Activated naive CD4-positive, alpha-beta T cell treated with anti-CD3 and anti-CD28 coated beads, Interleukin-2, amount 50 U/mL, for 72 hours (primary cell): ENCODE measurements at regions not wholly inside any gene's neighbourhood (a gene's known extent, or its start where the extent isn't known, plus 50 kb on each side); places are given as distances from the start of the nearest gene placed in this dataset.
"Not testable (repeated sequence)": the region's sequence is repeated elsewhere in the genome, so short reads cannot be mapped to it uniquely, and the experiment has no call there.

Experiments used
- ATAC-seq, 2 donors: fragments of 150-1000 bp; cut with Tn5 transposase; 2 replicates each; pipeline ENCODE4 v1.10.0; 2021; ENCODE audit warnings: mild to moderate bottlenecking in 2 of 2, moderate library complexity in 2 of 2
- DNase-seq, 2 donors: peaks; one replicate each; pipeline ENCODE4 v3.0.0; 2021 to 2022; ENCODE audit warnings: low spot score in 2 of 2
- H3K27ac Mint-ChIP-seq, 2 donors: one replicate each; pipeline ENCODE4 v1.8.0; 2022; ENCODE audit warnings: mild to moderate bottlenecking in 2 of 2, mixed read lengths in 2 of 2
- H3K36me3 Mint-ChIP-seq, 2 donors: one replicate each; pipeline ENCODE4 v1.8.0; 2022; ENCODE audit warnings: mixed read lengths in 2 of 2
- H3K9me3 Mint-ChIP-seq, 2 donors: one replicate each; pipeline ENCODE4 v1.8.0; 2022; ENCODE audit warnings: mixed read lengths in 2 of 2

DNA sequence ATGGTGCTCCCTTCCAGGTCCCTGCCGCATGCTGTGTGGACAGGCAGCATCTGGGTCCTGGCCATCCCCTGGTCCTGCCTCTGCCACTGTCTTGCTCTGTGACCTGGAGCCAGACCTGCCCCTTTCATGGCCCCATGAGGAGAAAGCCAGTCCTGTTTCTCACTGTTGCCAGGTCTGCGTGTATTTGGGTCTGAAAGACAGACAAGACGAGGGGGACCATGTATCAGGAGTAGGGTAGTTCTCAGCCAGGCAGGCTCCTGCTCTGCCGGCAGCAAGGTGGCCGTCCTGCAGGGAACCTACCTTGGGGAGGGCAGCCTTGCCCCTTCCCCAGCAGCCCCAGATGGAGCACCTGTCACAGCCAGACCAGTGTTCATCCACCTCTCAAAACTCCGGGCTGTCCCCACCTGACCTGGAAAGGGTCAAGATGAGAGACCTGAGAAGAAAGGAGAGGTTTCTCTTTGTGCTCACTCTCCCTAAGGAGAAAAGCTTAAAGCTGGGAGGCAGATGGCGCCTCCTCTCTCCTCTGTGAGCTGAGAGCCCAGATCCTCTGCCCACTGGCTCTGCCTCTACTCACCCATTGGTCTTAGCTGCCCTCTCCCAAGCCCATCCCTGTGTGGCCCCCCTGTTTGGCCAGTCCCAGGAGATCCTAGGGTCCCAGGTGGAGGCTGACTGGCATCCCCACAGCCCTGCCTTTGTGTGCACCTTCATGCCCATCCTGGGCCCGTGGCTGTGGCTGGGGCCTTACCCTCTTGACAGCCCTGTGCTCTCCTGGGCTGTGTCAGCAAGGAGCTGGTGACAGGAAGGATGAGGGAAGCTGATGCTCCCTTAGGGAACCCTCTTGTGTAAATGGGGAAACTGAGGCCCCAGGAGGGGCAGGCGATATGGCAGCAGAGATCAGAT lies 116.1 kb upstream of the PCBD1 start:
- Mint-ChIP-seq H3K9me3 (peaks cover 4 to 7% of the 10 kb centered on the region in 2 donors), H3K36me3 (no peaks in the 10 kb centered on the region), H3K27ac (no peak overlapping the region)
- DNase-seq (no peak), ATAC-seq (no peak)

DNA sequence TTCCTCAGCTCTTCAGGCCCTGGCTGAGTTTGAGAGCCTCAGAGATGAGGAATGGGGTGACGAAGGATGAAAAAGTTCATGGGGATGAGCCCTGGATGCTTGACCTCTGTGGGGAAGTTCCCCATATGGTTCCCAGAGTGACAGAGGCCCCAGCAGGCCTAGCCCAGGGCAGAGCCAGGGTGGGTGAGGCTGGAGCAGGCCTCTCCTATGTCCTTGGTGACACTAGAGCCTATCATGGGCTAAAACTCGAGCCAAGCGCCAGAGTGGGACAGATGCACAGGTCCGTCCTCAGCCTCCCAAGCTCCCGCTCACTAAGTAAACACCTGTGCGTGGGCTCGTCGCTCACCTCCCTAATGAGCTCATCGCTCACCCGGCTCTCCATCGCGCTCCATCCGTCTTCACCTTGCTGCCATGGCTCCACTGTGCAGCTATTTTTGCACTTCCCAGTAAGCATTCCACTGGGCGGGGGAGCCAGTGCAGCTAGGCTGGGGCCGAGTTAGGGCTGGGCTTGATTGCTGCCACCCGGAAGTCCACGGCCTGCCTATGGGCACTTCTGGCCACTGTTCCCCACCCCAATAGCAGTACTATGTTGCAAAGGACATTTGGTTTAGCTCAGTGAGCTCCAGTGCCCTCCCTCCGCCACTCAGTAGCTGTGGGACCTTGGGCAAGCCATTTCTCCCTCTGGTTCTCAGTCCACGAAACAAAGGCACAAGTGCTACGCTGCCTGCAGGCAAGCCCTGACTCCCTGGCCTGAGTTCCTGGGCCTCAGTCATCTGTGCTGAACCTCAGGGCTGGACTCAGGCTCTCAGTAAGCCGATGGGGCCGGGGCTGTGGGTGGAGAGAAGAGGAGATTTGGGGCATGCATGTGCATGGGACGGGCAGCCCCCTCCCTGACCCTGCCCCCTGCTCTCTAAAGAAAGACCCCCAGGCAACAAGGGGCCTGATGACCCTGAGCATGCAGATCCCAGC lies 117.3 kb upstream of the PCBD1 start:
- Mint-ChIP-seq H3K27ac (no peak overlapping the region), H3K9me3 (peaks cover 0 to under 1% of the 10 kb centered on the region in 2 donors), H3K36me3 (no peaks in the 10 kb centered on the region)
- DNase-seq, result no peak
- ATAC-seq, result no peak

DNA sequence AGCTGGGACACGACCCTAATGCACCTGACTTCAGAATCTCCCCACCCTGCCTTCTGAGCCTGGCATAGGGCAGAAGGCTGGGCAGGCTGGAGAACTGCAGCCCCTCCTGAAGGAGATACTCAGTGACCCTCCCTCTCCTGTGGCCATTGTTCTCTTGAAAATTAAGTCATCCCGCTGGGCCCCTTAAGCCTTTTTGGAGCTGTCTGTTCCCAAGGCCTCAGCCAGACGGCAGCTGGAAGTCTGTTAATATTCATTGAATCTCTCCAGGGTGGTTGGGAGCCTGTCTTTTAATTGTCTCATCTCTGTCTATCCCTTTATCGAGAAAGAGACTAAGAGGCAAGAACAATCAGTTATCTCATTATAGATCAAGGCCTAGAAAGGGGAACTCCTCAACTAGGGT lies 118.1 kb upstream of the PCBD1 start:
- DNase-seq, result no peak
- ATAC-seq, result no peak

DNA sequence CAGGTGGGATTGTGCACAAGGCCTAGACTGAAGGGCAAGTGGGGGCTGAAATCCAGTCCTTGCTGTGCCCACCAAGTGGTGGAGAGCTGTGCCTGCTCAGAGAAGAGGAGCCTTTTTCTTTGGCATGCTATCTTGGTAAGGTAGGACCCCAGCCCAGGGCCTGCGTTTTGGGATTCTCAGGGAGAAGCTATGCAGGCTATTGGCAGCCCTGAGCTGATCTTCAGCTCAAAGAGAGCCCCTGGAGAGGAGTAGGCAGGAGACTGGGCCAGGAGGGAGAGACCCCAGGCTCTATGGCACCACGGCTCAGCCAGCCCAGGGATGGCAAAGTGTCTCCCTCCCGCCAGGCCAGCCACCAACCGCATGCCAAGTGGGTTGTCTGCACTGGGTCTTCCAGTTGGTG lies 119.2 kb upstream of the PCBD1 start:
- ATAC-seq, result no peak
- no peaks in the 10 kb centered on the region for H3K9me3 Mint-ChIP-seq

More for the DNA sequence above, 118.1 kb upstream of the PCBD1 start:
- Mint-ChIP-seq H3K36me3 (no peaks in the 10 kb centered on the region), H3K27ac (no peak overlapping the region), H3K9me3 (no peaks in the 10 kb centered on the region)

DNA sequence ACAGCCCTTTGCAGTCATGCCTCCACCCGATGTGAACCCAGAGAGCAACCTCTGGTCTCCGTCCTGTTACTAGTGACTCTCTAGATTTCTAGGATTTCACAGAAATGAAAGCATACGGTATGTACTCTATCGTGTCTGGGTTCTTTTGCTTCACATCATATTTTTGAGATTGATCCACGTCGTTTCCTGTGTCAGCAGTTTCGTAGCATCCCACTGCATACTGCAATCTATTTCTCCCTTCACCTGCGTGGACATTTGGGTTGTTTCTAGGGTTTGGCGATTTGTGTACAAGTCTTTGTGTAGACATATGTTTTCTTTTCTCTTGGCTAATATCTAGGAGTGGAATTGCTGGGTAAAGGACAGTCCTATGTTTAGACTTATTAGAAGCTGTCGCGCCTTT lies 119.8 kb upstream of the PCBD1 start:
- no peak overlapping the region for H3K27ac Mint-ChIP-seq
- no peaks in the 10 kb centered on the region for H3K9me3 Mint-ChIP-seq

More for the DNA sequence above, 119.2 kb upstream of the PCBD1 start:
- no peak for DNase-seq
- Mint-ChIP-seq H3K36me3 (no peaks in the 10 kb centered on the region), H3K27ac (no peak overlapping the region)

DNA sequence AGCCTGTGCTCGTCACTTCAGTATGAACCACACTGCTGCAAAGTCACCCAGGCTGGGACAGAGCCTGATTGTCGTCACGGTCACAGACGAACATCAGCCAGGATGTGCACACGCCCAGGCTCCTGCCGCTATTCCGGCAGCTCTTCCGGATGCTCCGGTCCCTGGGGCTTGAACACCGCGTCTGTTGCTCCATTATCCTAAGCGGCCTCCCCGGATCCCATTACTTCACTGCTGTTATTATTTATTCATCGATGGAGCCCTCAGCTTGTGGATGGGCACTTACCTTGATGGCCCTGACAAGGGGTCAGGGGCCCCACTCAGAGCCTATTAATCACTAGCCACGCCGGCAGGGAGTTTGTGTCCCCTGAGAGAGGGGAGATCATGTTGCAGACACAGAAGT lies 120.8 kb upstream of the PCBD1 start:
- no peaks in the 10 kb centered on the region for H3K36me3 Mint-ChIP-seq
- ATAC-seq (no peak), DNase-seq (no peak)
- no peaks in the 10 kb centered on the region for H3K9me3 Mint-ChIP-seq
- no peak overlapping the region for H3K27ac Mint-ChIP-seq

More for the DNA sequence above, 119.8 kb upstream of the PCBD1 start:
- DNase-seq (no peak), ATAC-seq (no peak)
- no peaks in the 10 kb centered on the region for H3K36me3 Mint-ChIP-seq

DNA sequence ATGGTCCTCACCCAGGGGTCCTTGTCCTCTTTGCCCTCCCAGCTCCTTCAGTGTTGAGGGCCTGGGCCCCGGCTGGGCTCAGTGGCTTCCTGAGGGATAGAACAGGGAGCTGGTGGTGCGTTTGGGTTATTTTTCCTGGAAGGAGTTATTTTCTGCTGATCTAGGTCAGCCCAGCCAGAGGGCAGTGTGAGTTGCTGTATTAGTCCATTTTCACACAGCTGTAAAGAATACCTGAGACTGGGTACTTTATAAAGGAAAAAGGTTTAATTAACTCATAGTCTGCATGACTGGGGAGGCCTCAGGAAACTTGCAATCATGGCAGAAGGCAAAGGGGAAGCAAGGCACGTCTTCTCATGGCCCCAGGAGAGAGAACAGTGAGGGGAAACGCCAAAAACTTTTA lies 122.4 kb upstream of the PCBD1 start:
- Mint-ChIP-seq H3K36me3 (no peaks in the 10 kb centered on the region), H3K27ac (no peak overlapping the region), H3K9me3 (no peaks in the 10 kb centered on the region)
- no peak for ATAC-seq
- DNase-seq, result peak in 1 of 2 donors; percentile 7

DNA sequence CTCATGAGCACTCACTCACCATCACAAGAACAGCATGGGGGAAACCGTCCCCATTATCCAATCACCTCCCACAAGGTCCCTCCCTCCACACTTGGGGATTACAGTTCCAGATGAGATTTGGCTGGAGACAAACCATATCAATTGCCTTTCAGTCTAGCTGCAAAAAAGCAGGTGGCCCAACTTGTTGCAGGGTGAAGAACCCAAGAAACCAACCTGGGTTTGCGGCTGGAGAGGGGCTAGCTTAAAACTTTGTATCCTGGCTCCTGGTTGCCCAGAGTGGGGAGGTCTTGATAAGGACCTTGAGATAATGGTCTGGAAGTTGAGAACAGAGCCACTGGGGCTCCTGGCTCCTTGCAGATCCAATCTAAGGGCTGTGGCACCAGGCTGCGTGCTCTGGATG lies 122.8 kb upstream of the PCBD1 start:
- Mint-ChIP-seq H3K27ac (no peak overlapping the region), H3K36me3 (no peaks in the 10 kb centered on the region), H3K9me3 (no peaks in the 10 kb centered on the region)
- DNase-seq, result no peak
- ATAC-seq, result no peak

DNA sequence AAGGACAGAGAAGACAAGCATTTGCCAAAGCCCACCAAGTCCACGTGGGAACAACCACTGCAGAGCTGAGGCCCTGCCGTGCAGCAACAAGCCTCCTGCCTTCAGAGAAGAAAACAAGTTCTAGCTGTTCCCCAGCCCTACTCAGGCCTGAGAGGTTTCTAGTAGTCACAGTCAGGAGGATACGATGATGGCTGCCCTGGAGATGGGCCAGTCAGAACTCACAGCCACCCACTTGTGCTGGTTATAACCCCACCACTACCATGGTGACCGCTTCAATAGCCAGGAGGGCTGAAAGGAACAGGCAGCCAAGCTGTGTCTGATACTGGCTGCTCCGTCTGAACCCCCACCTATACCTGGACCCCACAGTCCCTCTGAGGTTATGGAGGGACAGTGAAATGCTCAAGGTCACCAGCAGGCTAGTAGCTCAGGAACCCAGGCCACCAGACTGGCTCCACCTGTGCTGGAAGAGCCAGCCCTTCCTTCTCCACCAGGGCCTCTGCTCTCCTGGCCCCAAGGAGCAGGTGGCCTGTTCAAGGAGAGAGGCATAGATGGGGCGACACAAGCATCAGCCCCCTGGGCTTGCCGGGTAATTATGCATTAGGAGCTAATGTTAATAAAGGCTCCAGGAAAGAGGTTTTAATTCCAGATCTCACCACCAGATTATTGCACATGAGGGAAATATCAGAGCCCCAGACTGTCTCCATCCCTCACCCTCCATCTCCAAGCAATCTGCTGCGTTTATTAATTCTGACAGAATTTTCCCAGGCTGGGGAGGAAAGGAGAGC lies 125.8 kb upstream of the PCBD1 start:
- DNase-seq (no peak), ATAC-seq (no peak)
- Mint-ChIP-seq H3K9me3 (no peaks in the 10 kb centered on the region), H3K36me3 (no peaks in the 10 kb centered on the region), H3K27ac (no peak overlapping the region)

DNA sequence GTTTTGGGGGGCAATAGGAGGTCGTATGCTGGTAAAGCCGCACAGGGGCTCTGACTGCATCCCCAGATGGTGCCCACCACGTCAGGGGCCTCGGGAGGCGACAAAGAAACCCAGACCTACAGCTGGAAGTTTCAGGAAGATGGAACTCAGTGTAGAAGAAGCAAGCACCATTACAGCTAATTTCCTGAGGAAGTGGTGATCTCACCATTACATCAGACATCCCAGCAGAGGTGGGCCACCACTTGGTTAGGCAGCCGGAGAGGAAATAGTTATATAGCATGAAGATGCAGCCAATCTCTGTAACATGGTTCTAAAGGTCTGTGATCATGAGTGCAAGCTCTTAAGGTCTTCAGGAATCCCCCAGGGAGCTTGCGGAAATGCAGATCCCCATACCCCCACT lies 127.3 kb upstream of the PCBD1 start:
- DNase-seq (peak in 1 of 2 donors; percentile 6), ATAC-seq (no peak)
- H3K27ac Mint-ChIP-seq, result no peak overlapping the region
- H3K36me3 Mint-ChIP-seq, result no peaks in the 10 kb centered on the region
- H3K9me3 Mint-ChIP-seq, result no peaks in the 10 kb centered on the region

DNA sequence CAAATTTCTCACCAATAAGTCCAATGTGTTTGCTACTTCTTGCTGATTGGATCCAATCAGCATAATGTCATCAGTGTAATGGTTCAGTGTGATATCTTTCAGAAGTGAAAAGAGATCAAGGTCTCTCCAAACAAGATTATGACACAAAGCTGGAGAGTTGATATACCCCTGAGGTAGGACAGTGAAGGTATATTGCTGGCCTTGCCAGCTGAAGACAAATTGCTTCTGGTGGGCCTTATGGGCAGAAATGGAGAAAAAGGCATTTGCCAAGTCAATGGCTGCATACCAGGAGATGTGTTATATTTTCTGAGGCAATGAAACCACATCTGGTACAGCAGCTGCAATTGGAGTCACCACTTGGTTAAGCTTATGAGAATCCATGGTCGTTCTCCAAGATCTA lies 131.7 kb upstream of the PCBD1 start:
- H3K36me3 Mint-ChIP-seq, DNase-seq, H3K27ac Mint-ChIP-seq, H3K9me3 Mint-ChIP-seq, ATAC-seq: not testable (repeated sequence)

DNA sequence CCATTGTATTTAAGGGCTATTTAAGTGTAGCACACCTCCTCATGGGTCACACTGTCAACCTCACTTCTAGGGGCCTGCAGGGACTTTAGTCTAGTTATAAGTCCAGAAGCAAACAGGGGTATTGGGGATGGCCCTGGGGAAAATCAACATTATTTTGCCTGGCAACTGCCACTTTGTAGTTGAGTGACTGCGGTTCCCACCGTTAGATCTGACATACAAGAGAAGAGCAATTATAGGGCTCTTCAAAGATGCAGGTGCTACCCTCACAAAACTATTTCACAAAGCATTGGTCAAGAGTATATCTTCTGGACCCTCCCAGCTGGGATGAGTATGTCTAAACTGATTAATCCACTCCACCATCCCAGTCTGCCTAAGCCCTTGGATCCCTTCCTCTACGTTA lies 133.0 kb upstream of the PCBD1 start:
- no peaks in the 10 kb centered on the region for H3K36me3 Mint-ChIP-seq
- H3K27ac Mint-ChIP-seq, result no peak overlapping the region
- H3K9me3 Mint-ChIP-seq, result no peaks in the 10 kb centered on the region
- DNase-seq (no peak), ATAC-seq (no peak)

DNA sequence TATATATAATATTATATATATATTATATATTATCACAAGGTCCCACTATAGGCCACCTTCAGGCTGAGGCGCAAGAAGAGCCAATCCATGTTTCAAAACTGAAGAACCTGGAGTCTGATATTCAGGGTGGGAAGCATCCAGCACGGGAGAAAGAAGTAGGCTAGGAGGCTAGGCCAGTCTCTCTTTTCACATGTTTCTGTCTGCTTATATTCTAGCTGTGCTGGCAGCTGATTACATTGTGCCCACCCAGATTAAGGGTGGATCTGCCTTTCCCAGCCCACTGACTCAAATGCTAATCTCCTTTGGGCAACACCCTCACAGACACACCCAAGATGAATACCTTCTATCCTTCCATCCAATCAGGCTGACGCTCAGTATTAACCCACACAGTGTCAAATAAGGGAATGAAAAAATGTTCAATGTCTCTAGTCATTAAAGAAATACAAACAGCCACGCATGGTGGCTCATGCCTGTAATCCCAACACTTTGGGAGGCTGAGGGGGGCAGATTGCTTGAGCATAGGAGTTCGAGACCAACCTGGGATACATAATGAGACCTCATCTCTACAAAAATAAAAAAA lies 135.4 kb upstream of the PCBD1 start:
- Mint-ChIP-seq H3K36me3 (no peaks in the 10 kb centered on the region), H3K27ac (no peak overlapping the region), H3K9me3 (no peaks in the 10 kb centered on the region)
- ATAC-seq (no peak), DNase-seq (no peak)

DNA sequence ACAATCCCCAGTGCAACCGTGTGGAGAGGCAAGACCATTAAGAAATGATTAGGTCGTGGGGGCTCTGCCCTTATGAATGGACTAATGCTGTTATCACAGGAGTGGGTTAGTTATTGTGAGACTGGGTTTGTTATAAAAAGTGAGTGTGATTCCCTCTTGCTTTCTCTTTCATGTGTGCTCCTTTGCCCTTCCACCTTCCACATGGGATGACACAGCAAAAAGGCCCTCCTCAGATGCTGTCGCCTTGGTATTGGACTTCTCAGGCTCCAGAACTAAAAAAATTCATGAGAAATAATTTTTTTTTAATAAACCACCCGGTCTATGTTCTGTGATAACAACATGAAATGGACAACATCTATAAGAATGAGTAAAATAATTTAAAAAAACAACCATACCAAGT lies 136.1 kb upstream of the PCBD1 start:
- no peak overlapping the region for H3K27ac Mint-ChIP-seq
- DNase-seq, result no peak

DNA sequence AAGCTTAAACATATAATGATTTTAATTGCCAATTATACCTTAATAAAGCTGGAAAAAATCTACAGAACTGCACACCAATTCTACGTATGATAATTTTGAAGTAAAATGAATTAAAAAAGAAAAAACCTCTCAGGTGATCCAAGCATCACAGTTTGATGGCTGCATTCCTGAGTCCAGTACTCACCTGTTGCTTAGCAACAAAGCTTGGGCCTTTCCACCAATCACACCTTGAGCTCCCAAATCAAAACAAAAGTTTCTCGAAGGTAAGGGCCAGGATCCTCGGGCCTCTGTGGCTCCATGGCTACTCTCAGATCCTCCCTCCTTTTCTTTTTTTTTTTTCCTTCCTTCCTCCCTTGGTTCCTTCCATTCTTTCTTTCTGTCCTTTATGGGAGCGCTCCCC lies 137.2 kb upstream of the PCBD1 start:
- H3K27ac Mint-ChIP-seq, result no peak overlapping the region
- H3K36me3 Mint-ChIP-seq, result no peaks in the 10 kb centered on the region
- no peak for DNase-seq
- no peak for ATAC-seq
- H3K9me3 Mint-ChIP-seq, result no peaks in the 10 kb centered on the region

More for the DNA sequence above, 136.1 kb upstream of the PCBD1 start:
- ATAC-seq, result no peak
- H3K36me3 Mint-ChIP-seq, result no peaks in the 10 kb centered on the region
- no peaks in the 10 kb centered on the region for H3K9me3 Mint-ChIP-seq

DNA sequence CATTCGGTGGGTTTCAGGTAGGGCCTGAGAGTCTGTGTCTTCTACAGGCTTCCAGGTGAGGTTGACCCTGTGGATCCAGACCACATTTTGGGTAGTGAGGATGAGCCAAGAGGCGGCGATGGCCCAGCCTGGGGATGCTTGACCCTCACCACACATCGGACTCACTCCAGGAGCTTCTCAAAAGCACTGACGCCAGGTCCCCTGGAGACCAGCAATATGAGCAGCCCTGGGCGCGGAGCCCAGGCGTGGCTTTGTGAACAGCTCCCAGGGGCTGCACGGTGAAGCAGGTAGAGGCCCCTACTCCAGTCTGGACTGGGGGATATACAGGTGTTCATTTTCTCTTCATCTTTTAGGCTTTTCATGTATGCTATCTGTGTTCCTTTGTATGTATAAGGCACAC lies 139.7 kb upstream of the PCBD1 start:
- peaks cover 0 to 5% of the 10 kb centered on the region in 2 donors for H3K9me3 Mint-ChIP-seq
- ATAC-seq, result no peak
- DNase-seq, result no peak
- no peaks in the 10 kb centered on the region for H3K36me3 Mint-ChIP-seq
- no peak overlapping the region for H3K27ac Mint-ChIP-seq
